ENCODE measurements at regions not wholly inside any gene's neighbourhood (a gene's known extent, or its start where the extent isn't known, plus 50 kb on each side); places are given as distances from the start of the nearest gene placed in this dataset.

DNA sequence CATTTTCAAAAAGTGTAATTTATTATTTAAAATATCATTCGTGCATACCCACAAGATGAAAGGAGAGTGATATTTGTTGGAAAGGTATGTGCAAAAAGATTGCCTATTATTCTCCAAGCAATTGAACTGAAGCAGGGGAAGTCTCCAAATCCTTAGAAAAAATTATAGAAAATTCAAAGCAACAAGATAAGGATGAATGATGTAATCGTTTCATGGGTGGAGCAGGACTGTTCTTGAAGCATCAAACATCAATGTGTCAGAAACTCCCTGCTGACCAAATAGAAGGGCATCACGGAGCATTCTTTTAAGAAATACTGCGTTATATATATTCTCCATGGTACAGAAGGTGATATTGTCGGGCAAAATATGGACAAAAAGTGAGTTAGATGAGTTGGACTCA is 87.9 kb upstream of the SPAG17 start:
- DNase-seq (ENCODE audit: low read depth) = no peak
- H3K4me3 ChIP-seq (ENCODE audit: low read length) = no peak overlapping the region
- TF ChIP-seq, protein P1, sequence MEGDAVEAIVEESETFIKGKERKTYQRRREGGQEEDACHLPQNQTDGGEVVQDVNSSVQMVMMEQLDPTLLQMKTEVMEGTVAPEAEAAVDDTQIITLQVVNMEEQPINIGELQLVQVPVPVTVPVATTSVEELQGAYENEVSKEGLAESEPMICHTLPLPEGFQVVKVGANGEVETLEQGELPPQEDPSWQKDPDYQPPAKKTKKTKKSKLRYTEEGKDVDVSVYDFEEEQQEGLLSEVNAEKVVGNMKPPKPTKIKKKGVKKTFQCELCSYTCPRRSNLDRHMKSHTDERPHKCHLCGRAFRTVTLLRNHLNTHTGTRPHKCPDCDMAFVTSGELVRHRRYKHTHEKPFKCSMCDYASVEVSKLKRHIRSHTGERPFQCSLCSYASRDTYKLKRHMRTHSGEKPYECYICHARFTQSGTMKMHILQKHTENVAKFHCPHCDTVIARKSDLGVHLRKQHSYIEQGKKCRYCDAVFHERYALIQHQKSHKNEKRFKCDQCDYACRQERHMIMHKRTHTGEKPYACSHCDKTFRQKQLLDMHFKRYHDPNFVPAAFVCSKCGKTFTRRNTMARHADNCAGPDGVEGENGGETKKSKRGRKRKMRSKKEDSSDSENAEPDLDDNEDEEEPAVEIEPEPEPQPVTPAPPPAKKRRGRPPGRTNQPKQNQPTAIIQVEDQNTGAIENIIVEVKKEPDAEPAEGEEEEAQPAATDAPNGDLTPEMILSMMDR (conservative IDR thresholded peaks at IDR 0.05; ENCODE audit: low read length) = no peak

DNA sequence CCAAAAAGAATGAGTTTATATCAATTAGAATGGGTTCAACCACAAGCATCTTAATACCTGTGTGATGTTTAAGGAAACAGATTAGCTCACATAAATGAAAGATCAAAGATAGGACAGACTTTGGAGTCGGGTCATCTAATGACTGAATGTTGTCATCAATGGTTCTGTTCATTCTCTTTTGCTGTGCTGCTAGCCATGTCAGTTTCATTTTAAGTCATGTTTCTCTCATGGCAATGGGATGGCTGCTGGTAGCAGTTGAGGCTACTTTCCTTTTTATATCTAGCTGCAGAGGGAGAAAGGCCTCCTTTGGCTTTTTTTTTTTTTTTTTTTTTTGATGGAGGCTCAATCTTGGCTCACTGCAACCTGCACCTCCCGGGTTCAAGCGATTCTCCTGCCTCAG is 86.9 kb upstream of the SPAG17 start:
- TF ChIP-seq, protein P1 (conservative IDR thresholded peaks at IDR 0.05; ENCODE audit: low read length) = no peak
- no peak for DNase-seq (ENCODE audit: low read depth)
- no peak overlapping the region for H3K4me3 ChIP-seq (ENCODE audit: low read length)

DNA sequence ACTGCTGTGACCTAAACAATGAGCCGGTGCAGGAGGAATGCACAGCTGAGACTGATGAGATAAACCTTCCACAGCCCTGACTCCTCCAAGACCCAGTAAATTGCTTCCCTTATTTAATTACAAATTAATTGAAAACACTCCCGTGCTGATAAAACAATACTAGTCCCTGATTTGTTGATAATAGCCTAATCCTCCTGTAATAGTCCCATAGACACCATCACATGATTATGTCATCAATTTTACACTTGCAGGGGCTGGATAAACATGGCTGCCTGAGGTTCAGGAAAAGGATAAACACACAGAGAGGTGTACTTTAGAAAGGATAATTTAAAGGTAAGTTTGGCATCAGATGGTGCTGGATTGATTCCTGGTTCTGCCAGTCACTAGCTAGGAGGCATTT is 84.6 kb upstream of the SPAG17 start:
- DNase-seq (ENCODE audit: low read depth) = no peak
- H3K4me3 ChIP-seq (ENCODE audit: low read length) = no peak overlapping the region
- TF ChIP-seq, protein P1 (conservative IDR thresholded peaks at IDR 0.05; ENCODE audit: low read length) = no peak

DNA sequence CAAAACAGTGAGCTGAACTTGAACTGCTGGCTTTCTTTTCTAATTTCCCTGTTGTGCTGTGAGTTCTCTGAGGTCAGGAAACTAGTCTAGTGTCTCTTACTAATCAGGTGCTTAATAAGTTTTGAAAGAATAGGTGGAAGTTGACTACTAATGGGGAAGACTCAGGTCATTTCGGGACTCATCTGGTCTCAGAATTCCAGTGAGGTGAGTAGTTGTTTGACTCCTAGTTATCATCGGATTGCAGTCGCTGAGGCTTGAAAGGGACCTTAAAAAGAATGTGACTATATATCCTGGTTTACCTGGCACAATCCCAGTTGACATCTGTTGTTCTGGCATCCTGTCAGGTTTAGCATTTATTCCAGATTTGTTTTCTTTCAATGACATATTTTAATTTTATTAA is 81.4 kb upstream of the SPAG17 start:
- TF ChIP-seq, protein P1 (conservative IDR thresholded peaks at IDR 0.05; ENCODE audit: low read length) = no peak
- DNase-seq (ENCODE audit: low read depth) = peak; percentile 6
- no peak overlapping the region for H3K4me3 ChIP-seq (ENCODE audit: low read length)

DNA sequence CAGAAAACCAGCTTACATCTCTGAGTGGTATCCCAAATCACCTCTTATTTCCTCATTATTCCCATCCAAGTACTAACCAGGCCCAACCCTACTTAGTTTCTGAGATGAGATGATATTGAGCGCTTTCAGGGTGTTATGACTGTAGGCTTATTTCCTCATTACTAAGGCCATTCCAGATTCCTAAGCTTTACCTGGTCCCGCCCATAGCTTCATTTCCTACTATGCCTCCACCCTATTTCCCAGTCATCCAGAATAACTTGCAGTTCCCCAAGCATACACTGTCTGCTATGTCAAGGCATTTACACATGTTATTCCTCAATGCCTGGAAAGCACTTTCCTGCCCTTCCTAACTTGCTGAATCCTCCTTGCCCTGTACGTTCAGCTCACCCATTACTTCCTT is 79.3 kb upstream of the SPAG17 start:
- TF ChIP-seq, protein P1 (conservative IDR thresholded peaks at IDR 0.05; ENCODE audit: low read length) = no peak
- no peak for DNase-seq (ENCODE audit: low read depth)
- no peak overlapping the region for H3K4me3 ChIP-seq (ENCODE audit: low read length)

DNA sequence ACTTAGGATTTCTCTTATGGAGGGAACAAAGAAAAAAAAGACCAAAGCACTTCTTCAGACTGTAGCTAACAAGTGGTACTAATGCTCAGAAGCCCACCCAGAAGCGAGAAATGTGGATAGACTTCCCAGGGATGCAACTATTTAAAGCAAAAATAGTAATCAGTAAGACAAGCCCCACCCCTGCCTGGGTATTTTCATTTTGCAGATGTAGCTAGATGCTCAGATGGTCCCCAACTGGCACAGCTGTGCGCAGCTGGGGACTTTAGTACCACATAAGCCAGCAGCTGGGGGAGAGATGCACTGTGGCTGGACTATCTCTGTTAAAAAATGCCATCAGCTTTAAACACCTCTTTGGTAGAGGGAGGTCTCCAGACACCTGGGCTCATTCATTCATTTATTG is 77.8 kb upstream of the SPAG17 start:
- no peak for DNase-seq (ENCODE audit: low read depth)
- TF ChIP-seq, protein P1 (conservative IDR thresholded peaks at IDR 0.05; ENCODE audit: low read length) = no peak
- H3K4me3 ChIP-seq (ENCODE audit: low read length) = no peak overlapping the region

DNA sequence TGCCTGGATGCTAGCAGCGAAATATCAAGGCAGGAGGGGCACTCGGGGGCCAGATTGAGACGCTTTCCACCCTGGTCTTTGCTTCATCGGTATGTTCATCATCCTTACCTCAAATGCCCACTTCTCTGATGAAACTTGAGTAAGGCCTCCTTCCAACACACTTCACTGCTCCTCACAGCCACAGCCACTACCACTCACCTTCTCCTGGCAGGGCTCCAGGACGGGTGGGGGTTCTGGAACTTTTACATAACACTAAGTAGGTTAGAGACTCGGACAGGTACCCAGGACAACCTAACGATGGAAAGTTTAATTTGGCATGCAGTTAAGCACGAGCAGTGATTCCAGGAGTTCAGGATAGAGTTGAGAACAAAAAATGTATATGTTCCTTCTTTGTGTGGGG is 73.9 kb upstream of the SPAG17 start:
- no peak overlapping the region for H3K4me3 ChIP-seq (ENCODE audit: low read length)
- no peak for DNase-seq (ENCODE audit: low read depth)

More for the DNA sequence above, 73.9 kb upstream of the SPAG17 start:
- TF ChIP-seq, protein P1 (conservative IDR thresholded peaks at IDR 0.05; ENCODE audit: low read length) = no peak

Data from AG10803 (cell line).